Fibroblast of peridontal ligament (primary cell): ENCODE measurements at regions not wholly inside any gene's neighbourhood (a gene's known extent, or its start where the extent isn't known, plus 50 kb on each side); places are given as distances from the start of the nearest gene placed in this dataset.
"Not testable (repeated sequence)": the region's sequence is repeated elsewhere in the genome, so short reads cannot be mapped to it uniquely, and the experiment has no call there.

Experiments used
- DNase-seq: peaks from one replicate; pipeline ENCODE4 v3.0.0-alpha.2; 2010; ENCODE audit errors: extremely low read depth

- DNase-seq, result not testable (repeated sequence)
Observed at GRCh38 chr16:29234536-29235275, 171.8 kb downstream of the NPIPB11 start.

- DNase-seq, result not testable (repeated sequence)
Observed at GRCh38 chr16:29233705-29234404, 172.7 kb downstream of the NPIPB11 start.

- no peak for DNase-seq
Observed at GRCh38 chr16:29232811-29233704, 173.5 kb downstream of the NPIPB11 start.

- DNase-seq, result not testable (repeated sequence)
Observed at GRCh38 chr16:29232160-29232705, 174.3 kb downstream of the NPIPB11 start.

GRCh38 chr16:29231244-29231643 is 175.3 kb downstream of the NPIPB11 start:
- DNase-seq, result no peak

GRCh38 chr16:29230671-29231096 is 175.8 kb downstream of the NPIPB11 start:
- DNase-seq, result peak; percentile 20

- DNase-seq, result not testable (repeated sequence)
Observed at GRCh38 chr16:29230006-29230668, 176.4 kb downstream of the NPIPB11 start.

- not testable (repeated sequence) for DNase-seq
Observed at GRCh38 chr16:29229616-29230005, 176.9 kb downstream of the NPIPB11 start.

- not testable (repeated sequence) for DNase-seq
Observed at GRCh38 chr16:29228664-29229611, 177.6 kb downstream of the NPIPB11 start.

- peak; percentile 27 for DNase-seq
Observed at GRCh38 chr16:29227751-29228663, 178.5 kb downstream of the NPIPB11 start.

GRCh38 chr16:29226782-29227181 is 179.7 kb downstream of the NPIPB11 start:
- DNase-seq, result no peak

- not testable (repeated sequence) for DNase-seq
Observed at GRCh38 chr16:29224675-29225074, 181.8 kb downstream of the NPIPB11 start.

GRCh38 chr16:29222615-29223014 is 183.9 kb downstream of the NPIPB11 start:
- DNase-seq, result not testable (repeated sequence)

- DNase-seq, result not testable (repeated sequence)
Observed at GRCh38 chr16:29222008-29222407, 184.5 kb downstream of the NPIPB11 start.

GRCh38 chr16:29221281-29221955 is 185.1 kb downstream of the NPIPB11 start:
- DNase-seq, result peak; percentile 98

- peak; percentile 90 for DNase-seq
Observed at GRCh38 chr16:29220647-29221191, 185.8 kb downstream of the NPIPB11 start.

- peak; percentile 51 for DNase-seq
Observed at GRCh38 chr16:29219966-29220646, 186.4 kb downstream of the NPIPB11 start.
